ENCODE measurements at regions not wholly inside any gene's neighbourhood (a gene's known extent, or its start where the extent isn't known, plus 50 kb on each side); places are given as distances from the start of the nearest gene placed in this dataset.

DNA sequence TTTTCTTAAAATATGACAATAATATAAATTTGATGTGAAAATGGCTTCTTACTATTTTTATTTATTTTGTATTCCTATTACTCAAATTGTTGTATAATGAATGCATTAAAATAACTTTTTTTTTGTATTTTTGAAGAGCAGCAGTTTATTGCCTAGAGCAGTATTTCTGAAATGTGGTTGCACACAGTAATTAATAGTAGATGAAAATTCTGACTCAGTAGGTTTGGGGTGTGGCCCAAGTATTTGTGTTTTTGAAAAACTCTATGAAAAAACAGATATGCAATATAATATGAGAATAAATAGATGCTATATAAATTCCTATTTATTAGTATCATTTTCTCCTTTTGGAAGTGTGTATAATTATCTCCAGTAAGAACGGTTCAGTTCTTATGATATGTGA is 2225.3 kb upstream of the C9orf72 start:
- Mint-ChIP-seq H3K27ac (ENCODE audit: unreplicated experiment) (no peak overlapping the region), H3K4me3 (ENCODE audit: unreplicated experiment) (no peak overlapping the region), H3K9me3 (ENCODE audit: unreplicated experiment) (no peaks in the 10 kb centered on the region), H3K36me3 (ENCODE audit: insufficient read depth, unreplicated experiment) (no peaks in the 10 kb centered on the region), H3K4me1 (ENCODE audit: low read depth, unreplicated experiment) (no peaks in the 10 kb centered on the region), H3K27me3 (ENCODE audit: insufficient read depth, unreplicated experiment) (no peaks in the 10 kb centered on the region)
- intact Hi-C loops (cut with micrococcal nuclease; ENCODE audit: unreplicated experiment), result no loop called here
- no peaks in the 10 kb centered on the region for H3K36me3 ChIP-seq (ENCODE audit: control insufficient read depth, insufficient read depth, low read length)
- no peaks in the 10 kb centered on the region for H3K4me1 ChIP-seq
- TF ChIP-seq, protein P1, sequence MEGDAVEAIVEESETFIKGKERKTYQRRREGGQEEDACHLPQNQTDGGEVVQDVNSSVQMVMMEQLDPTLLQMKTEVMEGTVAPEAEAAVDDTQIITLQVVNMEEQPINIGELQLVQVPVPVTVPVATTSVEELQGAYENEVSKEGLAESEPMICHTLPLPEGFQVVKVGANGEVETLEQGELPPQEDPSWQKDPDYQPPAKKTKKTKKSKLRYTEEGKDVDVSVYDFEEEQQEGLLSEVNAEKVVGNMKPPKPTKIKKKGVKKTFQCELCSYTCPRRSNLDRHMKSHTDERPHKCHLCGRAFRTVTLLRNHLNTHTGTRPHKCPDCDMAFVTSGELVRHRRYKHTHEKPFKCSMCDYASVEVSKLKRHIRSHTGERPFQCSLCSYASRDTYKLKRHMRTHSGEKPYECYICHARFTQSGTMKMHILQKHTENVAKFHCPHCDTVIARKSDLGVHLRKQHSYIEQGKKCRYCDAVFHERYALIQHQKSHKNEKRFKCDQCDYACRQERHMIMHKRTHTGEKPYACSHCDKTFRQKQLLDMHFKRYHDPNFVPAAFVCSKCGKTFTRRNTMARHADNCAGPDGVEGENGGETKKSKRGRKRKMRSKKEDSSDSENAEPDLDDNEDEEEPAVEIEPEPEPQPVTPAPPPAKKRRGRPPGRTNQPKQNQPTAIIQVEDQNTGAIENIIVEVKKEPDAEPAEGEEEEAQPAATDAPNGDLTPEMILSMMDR (IDR thresholded peaks at IDR 0.05; ENCODE audit: insufficient read depth in 1 of 2, low read depth in 1 of 2, low read length in 1 of 2, severe bottlenecking in 1 of 2, unreplicated experiment in 1 of 2), result no peak
- no peak for DNase-seq
- H3K4me3 ChIP-seq (ENCODE audit: low read depth, low read length), result no peak overlapping the region
- H3K27me3 ChIP-seq (replicated peaks; ENCODE audit: control insufficient read depth, insufficient read depth, low read length), result no peaks in the 10 kb centered on the region
- CTCF ChIA-PET, result no interaction called here
- no TSS peak for BruUV-seq (replicated peaks)
- no peaks in the 10 kb centered on the region for H3K9me3 ChIP-seq
- POLR2A ChIA-PET, result no interaction called here

DNA sequence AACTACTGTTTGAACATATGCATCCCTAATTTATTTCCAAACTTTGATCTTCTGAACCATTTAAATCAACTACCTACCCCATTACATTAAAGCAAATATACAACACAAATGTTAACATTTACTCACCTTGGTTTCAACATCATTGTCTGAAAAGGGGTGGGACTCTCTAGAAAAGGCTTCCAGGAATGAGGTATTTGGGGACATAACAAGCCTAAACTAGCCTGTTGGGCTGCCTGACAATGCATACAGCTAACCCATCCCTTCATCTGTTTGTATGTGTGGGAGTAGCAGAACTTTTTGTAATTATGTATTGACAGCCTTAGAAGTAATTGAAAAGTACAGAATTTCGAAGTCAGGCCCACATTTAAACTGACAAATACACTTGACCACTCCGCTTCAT is 2225.9 kb upstream of the C9orf72 start:
- Mint-ChIP-seq H3K27ac (ENCODE audit: unreplicated experiment) (no peak overlapping the region), H3K4me3 (ENCODE audit: unreplicated experiment) (no peak overlapping the region), H3K9me3 (ENCODE audit: unreplicated experiment) (no peaks in the 10 kb centered on the region), H3K4me1 (ENCODE audit: low read depth, unreplicated experiment) (no peaks in the 10 kb centered on the region), H3K36me3 (ENCODE audit: insufficient read depth, unreplicated experiment) (no peaks in the 10 kb centered on the region), H3K27me3 (ENCODE audit: insufficient read depth, unreplicated experiment) (no peaks in the 10 kb centered on the region)
- ChIA-PET POLR2A (no interaction called here), CTCF (no interaction called here)
- Histone ChIP-seq H3K27me3 (replicated peaks; ENCODE audit: control insufficient read depth, insufficient read depth, low read length) (no peaks in the 10 kb centered on the region), H3K36me3 (ENCODE audit: control insufficient read depth, insufficient read depth, low read length) (no peaks in the 10 kb centered on the region), H3K4me3 (ENCODE audit: low read depth, low read length) (no peak overlapping the region), H3K9me3 (no peaks in the 10 kb centered on the region), H3K4me1 (no peaks in the 10 kb centered on the region)
- DNase-seq, result no peak
- intact Hi-C loops (cut with micrococcal nuclease; ENCODE audit: unreplicated experiment), result no loop called here
- BruUV-seq (replicated peaks), result no TSS peak
- TF ChIP-seq, protein P1 (IDR thresholded peaks at IDR 0.05; ENCODE audit: insufficient read depth in 1 of 2, low read depth in 1 of 2, low read length in 1 of 2, severe bottlenecking in 1 of 2, unreplicated experiment in 1 of 2), result no peak

DNA sequence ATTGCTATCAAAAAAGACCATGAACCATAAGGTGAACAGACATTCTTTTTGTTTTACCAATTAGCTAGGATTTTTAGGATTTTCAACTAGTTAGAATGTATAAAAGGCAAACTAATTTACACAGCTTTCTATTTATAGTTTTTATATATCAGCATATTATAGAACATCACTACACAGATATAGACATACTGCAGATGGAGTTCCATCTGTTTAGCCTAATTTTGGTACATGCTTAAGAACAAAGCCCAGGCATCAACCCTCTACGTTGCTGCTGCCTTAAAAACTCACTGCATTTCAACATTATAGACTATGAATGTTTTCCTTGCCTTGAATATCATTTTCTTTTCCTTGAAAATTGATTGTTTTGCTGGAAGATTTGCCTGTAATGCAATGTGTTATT is 2227.5 kb upstream of the C9orf72 start:
- H3K9me3 Mint-ChIP-seq (ENCODE audit: unreplicated experiment), result no peaks in the 10 kb centered on the region

More for the DNA sequence above, 2227.5 kb upstream of the C9orf72 start:
- H3K36me3 ChIP-seq (ENCODE audit: control insufficient read depth, insufficient read depth, low read length), result no peaks in the 10 kb centered on the region
- no peak for DNase-seq
- no peak overlapping the region for H3K4me3 ChIP-seq (ENCODE audit: low read depth, low read length)
- Mint-ChIP-seq H3K27me3 (ENCODE audit: insufficient read depth, unreplicated experiment) (no peaks in the 10 kb centered on the region), H3K36me3 (ENCODE audit: insufficient read depth, unreplicated experiment) (no peaks in the 10 kb centered on the region), H3K27ac (ENCODE audit: unreplicated experiment) (no peak overlapping the region), H3K4me3 (ENCODE audit: unreplicated experiment) (no peak overlapping the region), H3K4me1 (ENCODE audit: low read depth, unreplicated experiment) (no peaks in the 10 kb centered on the region)
- no peaks in the 10 kb centered on the region for H3K27me3 ChIP-seq (replicated peaks; ENCODE audit: control insufficient read depth, insufficient read depth, low read length)
- POLR2A ChIA-PET, result no interaction called here
- CTCF ChIA-PET, result no interaction called here
- no peaks in the 10 kb centered on the region for H3K9me3 ChIP-seq
- TF ChIP-seq, protein P1 (IDR thresholded peaks at IDR 0.05; ENCODE audit: insufficient read depth in 1 of 2, low read depth in 1 of 2, low read length in 1 of 2, severe bottlenecking in 1 of 2, unreplicated experiment in 1 of 2), result no peak
- BruUV-seq (replicated peaks), result no TSS peak
- intact Hi-C loops (cut with micrococcal nuclease; ENCODE audit: unreplicated experiment), result no loop called here
- H3K4me1 ChIP-seq, result no peaks in the 10 kb centered on the region
